Omental fat pad (tissue), 3 donors: ENCODE measurements at regions not wholly inside any gene's neighbourhood (a gene's known extent, or its start where the extent isn't known, plus 50 kb on each side); places are given as distances from the start of the nearest gene placed in this dataset. TPM values are rescaled to one million over a fixed set of nuclear protein-coding genes. Genes with fewer than 3 reads are reported as not detected.

Source experiments
- ATAC-seq: fragments of 150-250 bp; one replicate; pipeline ENCODE4 v1.9.1; 2016; ENCODE audit warnings: mild to moderate bottlenecking, moderate library complexity; ENCODE audit not compliant: low FRiP score
- DNase-seq: peaks from one replicate; pipeline ENCODE4 v3.0.0-alpha.2; 2019; ENCODE audit warnings: low spot score
- CTCF ChIP-seq, 3 donors: fragments of 450-650 bp; IDR thresholded peaks; one replicate each; pipeline ENCODE4 v1.5.1; 2016 to 2017; ENCODE audit warnings: antibody characterized with exemption in 3 of 3, mild to moderate bottlenecking in 3 of 3, moderate library complexity in 2 of 3
- small RNA-seq: library from RNA; depleted of rRNA; stranded (forward); fragments of <200 nt; gene quantifications from one replicate; pipeline ENCODE3, GENCODE V24; 2016

GRCh38 chr5:111562561-111562960 lies 50.2 kb upstream of the STARD4 start:
- no peak for TF ChIP-seq CTCF (IDR thresholded peaks at IDR 0.05)
- ATAC-seq (no peak), DNase-seq (no peak)

Small RNA genes in the stretch of these regions (small RNA-seq; reads per million reads assigned to genes)
- gene AC008967.1 (not detected), gene HMGN1P13 (not detected)
